Esophagus squamous epithelium (tissue), 5 donors: ENCODE measurements at regions not wholly inside any gene's neighbourhood (a gene's known extent, or its start where the extent isn't known, plus 50 kb on each side); places are given as distances from the start of the nearest gene placed in this dataset.

Experiments
- DNase-seq: peaks from one replicate; lab custom pipeline; 2025; lab: John Stamatoyannopoulos, UW
- H3K27ac ChIP-seq, 4 donors: fragments of 200-600 bp; sonication (generic); one replicate each; pipeline ENCODE4 v1.5.1; 2016 to 2019; ENCODE audit warnings: mild to moderate bottlenecking in 1 of 4
- H3K27me3 ChIP-seq, 4 donors: fragments of 200-600 bp; sonication (generic); 1 replicate in 3 of 4; 2 replicates in 1 of 4; pipeline versions ENCODE4 v1.5.1 to v1.6.0; 2017 to 2021; ENCODE audit warnings: antibody characterized with exemption in 1 of 4
- H3K36me3 ChIP-seq, 3 donors: fragments of 200-600 bp; sonication (generic); one replicate each; pipeline ENCODE4 v1.5.1; 2016 to 2019
- H3K4me1 ChIP-seq, 3 donors: fragments of 200-600 bp; sonication (generic); one replicate each; pipeline ENCODE4 v1.5.1; 2017 to 2019
- H3K4me3 ChIP-seq, 4 donors: fragments of 200-600 bp; sonication (generic); 1 replicate in 3 of 4; 2 replicates in 1 of 4; pipeline ENCODE4 v1.5.1; 2016 to 2019; ENCODE audit warnings: mild to moderate bottlenecking in 2 of 4, moderate library complexity in 1 of 4
- H3K9me3 ChIP-seq, 3 donors: fragments of 200-600 bp; sonication (generic); one replicate each; pipeline ENCODE4 v1.5.1; 2016 to 2019
- CTCF ChIP-seq, 6 experiments: fragments of 450-650 bp in 4 of 6; fragments of 200-600 bp in 2 of 6; sonication (generic) in 2 of 6; IDR thresholded peaks; one replicate each; pipeline ENCODE4 v1.5.1; 2016 to 2019; ENCODE audit warnings: antibody characterized with exemption in 6 of 6, mild to moderate bottlenecking in 4 of 6, moderate library complexity in 4 of 6
- POLR2A ChIP-seq, 4 donors: fragments of 450-650 bp; IDR thresholded peaks; one replicate each; pipeline ENCODE4 v1.6.1; 2017; ENCODE audit warnings: antibody characterized with exemption in 4 of 4, mild to moderate bottlenecking in 4 of 4, moderate library complexity in 3 of 4
- WGBS, 2 donors: methylation state at CpG; one replicate each; pipeline ENCODE4 v1.1.5; 2018; 5-methylcytosine and 5-hydroxymethylcytosine counted together
- intact Hi-C: fragments of 100-400 bp; cut with DNase I; formaldehyde crosslinking; loops from one replicate; pipeline ENCODE4 v1.15.0; 2022
- donor health status: DM: yes; HTN: yes; CAD: no.

DNA sequence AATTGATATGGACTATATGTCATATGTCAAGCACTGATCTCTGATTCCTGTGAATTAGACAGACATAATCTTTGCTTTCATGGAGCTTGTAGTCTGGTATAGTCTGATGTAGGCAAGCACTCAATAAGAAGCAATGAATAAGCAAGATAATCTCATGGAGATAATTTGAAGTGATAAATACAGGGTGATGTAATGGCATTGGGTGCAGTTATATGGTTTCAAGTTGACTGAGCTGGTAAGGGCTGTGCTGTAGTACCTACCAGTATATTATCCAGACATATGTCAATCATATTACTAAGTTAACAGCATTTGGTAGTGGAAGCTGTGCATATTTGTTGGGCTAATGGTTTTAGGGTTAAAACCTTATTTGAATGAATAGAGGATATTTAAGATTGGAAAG is 117.5 kb upstream of the PRPS1L1 start:
- Histone ChIP-seq H3K4me1 (no peaks in the 10 kb centered on the region), H3K9me3 (no peaks in the 10 kb centered on the region), H3K4me3 (no peak overlapping the region), H3K27ac (no peak overlapping the region), H3K36me3 (no peaks in the 10 kb centered on the region), H3K27me3 (no peaks in the 10 kb centered on the region)
- DNase-seq: no peak
- intact Hi-C loops: no loop called here
- TF ChIP-seq POLR2A (IDR thresholded peaks at IDR 0.05): no peak
- TF ChIP-seq CTCF (IDR thresholded peaks at IDR 0.05): no peak

- intact Hi-C loops: no loop called here
- no peak overlapping the region for H3K27ac ChIP-seq
- H3K9me3 ChIP-seq: no peaks in the 10 kb centered on the region
- no peaks in the 10 kb centered on the region for H3K27me3 ChIP-seq
- H3K4me3 ChIP-seq: no peak overlapping the region
- no peak for DNase-seq
- H3K36me3 ChIP-seq: no peaks in the 10 kb centered on the region
- 64 to 70% methylated on average over 1 of the region's 1 CpG for WGBS, 2 donors
- no peak for TF ChIP-seq CTCF (IDR thresholded peaks at IDR 0.05)
- no peak for TF ChIP-seq POLR2A (IDR thresholded peaks at IDR 0.05)
- no peaks in the 10 kb centered on the region for H3K4me1 ChIP-seq
Observed at GRCh38 chr7:18151422-18151821, 123.8 kb upstream of the PRPS1L1 start.

DNA sequence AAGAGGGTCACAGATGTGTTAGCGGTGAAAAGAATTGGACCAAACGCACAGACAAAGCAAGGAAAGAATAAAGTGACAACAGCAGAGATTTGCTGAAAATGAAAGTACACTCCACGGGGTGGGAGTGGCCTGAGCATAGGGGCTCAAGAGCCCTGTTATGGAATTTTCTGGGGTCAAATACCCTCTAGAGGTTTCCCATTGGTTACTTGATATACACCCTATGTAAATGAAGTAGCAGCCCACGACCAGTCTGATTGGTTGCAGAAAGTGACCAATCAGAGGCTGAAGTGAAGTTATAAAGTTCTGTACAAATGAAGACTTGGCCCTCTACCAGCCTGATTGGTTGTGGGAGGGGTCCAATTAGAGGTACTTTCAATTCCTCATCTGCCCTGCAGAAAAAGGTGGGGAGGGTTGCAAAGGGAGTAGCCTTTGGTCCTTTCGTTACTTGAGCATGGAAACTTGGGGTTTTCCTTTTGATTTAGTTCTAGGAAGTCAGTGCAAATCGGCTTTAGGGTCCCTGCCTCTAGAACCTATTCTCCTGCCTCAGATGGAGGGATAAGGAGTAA is 125.6 kb upstream of the PRPS1L1 start:
- Histone ChIP-seq H3K36me3 (no peaks in the 10 kb centered on the region), H3K4me3 (no peak overlapping the region), H3K27me3 (no peaks in the 10 kb centered on the region), H3K4me1 (no peaks in the 10 kb centered on the region), H3K27ac (no peak overlapping the region), H3K9me3 (no peaks in the 10 kb centered on the region)
- TF ChIP-seq POLR2A (IDR thresholded peaks at IDR 0.05) (no peak), CTCF (IDR thresholded peaks at IDR 0.05) (no peak)
- DNase-seq: no peak
- WGBS, 2 donors: 85 to 86% methylated on average over 6 of the region's 6 CpGs
- intact Hi-C loops: no loop called here

DNA sequence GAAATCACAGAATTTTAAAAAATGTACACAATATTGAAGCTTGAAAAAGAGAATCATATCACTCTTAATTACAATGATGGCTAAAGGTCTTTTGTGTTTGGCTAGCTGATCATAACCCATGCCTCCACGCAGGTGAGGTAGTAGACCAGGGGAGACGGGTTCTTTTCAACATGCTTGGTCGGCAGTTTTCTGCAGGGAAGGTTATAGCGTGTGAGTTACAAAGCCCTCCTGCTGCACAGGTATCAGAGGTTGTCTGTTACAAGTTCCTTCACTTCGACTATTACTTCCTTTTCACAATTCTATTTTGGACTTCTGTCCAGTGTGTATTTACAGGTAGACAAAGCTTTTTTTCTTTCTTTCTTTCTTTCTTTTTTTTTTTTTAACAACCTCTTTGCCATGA is 127.1 kb upstream of the PRPS1L1 start:
- no peak overlapping the region for H3K27ac ChIP-seq
- no peak overlapping the region for H3K4me3 ChIP-seq
- no peaks in the 10 kb centered on the region for H3K27me3 ChIP-seq
- H3K36me3 ChIP-seq: no peaks in the 10 kb centered on the region
- no peaks in the 10 kb centered on the region for H3K9me3 ChIP-seq
- no peaks in the 10 kb centered on the region for H3K4me1 ChIP-seq
- intact Hi-C loops: no loop called here
- DNase-seq: no peak
- WGBS, 2 donors: 79 to 91% methylated on average over 5 of the region's 5 CpGs
- no peak for TF ChIP-seq CTCF (IDR thresholded peaks at IDR 0.05)
- no peak for TF ChIP-seq POLR2A (IDR thresholded peaks at IDR 0.05)

DNA sequence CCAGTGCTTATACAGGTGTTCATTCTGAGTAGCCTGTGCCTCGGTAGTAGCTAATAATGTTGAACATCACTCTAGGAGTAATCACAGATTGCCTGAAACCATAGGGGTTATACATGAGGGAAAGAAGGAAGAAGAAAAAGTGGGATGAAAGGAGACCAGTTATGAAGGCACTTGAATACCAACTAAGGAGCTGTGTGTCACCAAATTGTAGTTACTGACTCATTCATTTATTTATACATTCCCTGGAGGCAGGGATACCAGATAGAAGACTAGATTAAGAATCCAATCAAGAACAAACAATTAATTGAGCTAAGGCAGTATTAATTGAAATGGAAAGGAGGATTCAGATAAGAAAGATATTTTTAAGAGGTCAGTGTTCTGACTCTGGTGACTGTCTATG is 129.6 kb upstream of the PRPS1L1 start:
- 58 to 89% methylated on average over 1 of the region's 1 CpG for WGBS, 2 donors
- Histone ChIP-seq H3K4me3 (no peak overlapping the region), H3K36me3 (no peaks in the 10 kb centered on the region), H3K27me3 (no peaks in the 10 kb centered on the region), H3K27ac (no peak overlapping the region), H3K4me1 (peaks cover 0 to under 1% (median 0%) of the 10 kb centered on the region in 3 donors), H3K9me3 (no peaks in the 10 kb centered on the region)
- no peak for DNase-seq
- no peak for TF ChIP-seq CTCF (IDR thresholded peaks at IDR 0.05)
- no peak for TF ChIP-seq POLR2A (IDR thresholded peaks at IDR 0.05)
- intact Hi-C loops: no loop called here
